Fibroblast of mammary gland (primary cell): ENCODE measurements at regions not wholly inside any gene's neighbourhood (a gene's known extent, or its start where the extent isn't known, plus 50 kb on each side); places are given as distances from the start of the nearest gene placed in this dataset.

ENCODE experiments used
- DNase-seq: peaks from one replicate; pipeline ENCODE4 v3.0.0-alpha.2; 2010; ENCODE audit warnings: low read depth
- H3K4me3 ChIP-seq: 2 replicates; pipeline ENCODE4 v1.5.1; 2011; ENCODE audit warnings: low read depth, mild to moderate bottlenecking, low read length, moderate library complexity; ENCODE audit not compliant: control insufficient read depth
- TF ChIP-seq, protein P1 (sequence below): conservative IDR thresholded peaks from 2 replicates; pipeline ENCODE4 v1.5.1; 2011; ENCODE audit warnings: low read depth, low read length, inconsistent platforms; ENCODE audit not compliant: control insufficient read depth, insufficient read depth

DNA sequence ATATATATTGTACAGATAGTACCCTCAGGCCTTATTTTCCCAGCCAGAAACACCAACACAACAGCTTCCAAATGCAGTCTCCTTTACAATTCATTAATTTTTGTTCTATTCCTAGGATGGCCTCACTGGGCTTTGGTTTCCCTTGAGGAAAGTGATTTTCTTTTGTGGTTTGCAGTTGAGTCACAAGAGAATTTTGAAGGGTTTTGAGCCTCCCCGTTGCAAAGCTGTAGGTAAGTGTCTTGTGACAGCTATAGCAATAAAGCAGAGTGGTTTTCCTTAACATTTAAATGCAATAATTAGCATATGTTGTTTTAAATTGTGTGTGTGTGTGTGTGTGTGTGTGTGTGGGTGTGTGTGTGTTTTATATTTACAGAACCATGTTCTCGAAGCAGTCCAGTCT, 54.1 kb upstream of the WDR17 start:
- H3K4me3 ChIP-seq, result no peak overlapping the region
- TF ChIP-seq, protein P1, sequence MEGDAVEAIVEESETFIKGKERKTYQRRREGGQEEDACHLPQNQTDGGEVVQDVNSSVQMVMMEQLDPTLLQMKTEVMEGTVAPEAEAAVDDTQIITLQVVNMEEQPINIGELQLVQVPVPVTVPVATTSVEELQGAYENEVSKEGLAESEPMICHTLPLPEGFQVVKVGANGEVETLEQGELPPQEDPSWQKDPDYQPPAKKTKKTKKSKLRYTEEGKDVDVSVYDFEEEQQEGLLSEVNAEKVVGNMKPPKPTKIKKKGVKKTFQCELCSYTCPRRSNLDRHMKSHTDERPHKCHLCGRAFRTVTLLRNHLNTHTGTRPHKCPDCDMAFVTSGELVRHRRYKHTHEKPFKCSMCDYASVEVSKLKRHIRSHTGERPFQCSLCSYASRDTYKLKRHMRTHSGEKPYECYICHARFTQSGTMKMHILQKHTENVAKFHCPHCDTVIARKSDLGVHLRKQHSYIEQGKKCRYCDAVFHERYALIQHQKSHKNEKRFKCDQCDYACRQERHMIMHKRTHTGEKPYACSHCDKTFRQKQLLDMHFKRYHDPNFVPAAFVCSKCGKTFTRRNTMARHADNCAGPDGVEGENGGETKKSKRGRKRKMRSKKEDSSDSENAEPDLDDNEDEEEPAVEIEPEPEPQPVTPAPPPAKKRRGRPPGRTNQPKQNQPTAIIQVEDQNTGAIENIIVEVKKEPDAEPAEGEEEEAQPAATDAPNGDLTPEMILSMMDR, result no peak
- DNase-seq, result no peak

DNA sequence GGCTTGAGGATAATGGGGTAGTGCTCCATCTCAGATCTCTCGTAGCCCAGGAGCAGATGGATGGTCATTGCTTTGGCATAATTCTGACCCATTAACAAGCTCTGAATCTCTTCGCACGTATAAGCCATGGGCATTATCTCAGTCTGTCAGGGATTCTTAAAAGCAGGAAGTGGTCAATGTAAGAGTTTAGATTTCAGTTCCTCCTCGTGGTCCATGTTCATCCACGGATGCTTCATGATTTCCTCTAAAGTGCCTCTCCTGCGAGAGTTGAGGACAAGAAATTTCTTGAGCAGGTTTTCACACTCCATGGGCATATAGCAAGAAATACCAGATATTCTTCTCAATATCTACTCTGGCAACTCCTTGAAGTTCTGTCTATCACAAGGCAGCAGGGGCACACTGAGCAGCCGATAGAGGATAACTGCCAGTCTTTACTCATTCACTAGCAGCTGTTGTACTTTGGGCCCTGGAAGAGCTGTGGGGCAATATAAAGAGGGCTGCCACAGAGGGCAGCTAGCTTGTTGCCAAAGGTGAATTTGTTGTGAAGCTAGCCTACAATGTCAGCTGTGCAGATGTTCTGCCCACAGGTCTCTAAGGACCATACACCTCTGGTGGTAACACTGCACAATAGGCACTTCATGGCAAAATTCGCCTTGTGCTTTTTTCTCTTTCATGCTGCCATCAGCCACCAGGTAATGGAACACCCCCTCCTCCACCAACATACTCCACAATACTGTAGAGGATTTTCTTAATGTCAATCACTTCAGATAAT, 52.0 kb upstream of the WDR17 start:
- TF ChIP-seq, protein P1, result no peak
- no peak overlapping the region for H3K4me3 ChIP-seq
- no peak for DNase-seq

DNA sequence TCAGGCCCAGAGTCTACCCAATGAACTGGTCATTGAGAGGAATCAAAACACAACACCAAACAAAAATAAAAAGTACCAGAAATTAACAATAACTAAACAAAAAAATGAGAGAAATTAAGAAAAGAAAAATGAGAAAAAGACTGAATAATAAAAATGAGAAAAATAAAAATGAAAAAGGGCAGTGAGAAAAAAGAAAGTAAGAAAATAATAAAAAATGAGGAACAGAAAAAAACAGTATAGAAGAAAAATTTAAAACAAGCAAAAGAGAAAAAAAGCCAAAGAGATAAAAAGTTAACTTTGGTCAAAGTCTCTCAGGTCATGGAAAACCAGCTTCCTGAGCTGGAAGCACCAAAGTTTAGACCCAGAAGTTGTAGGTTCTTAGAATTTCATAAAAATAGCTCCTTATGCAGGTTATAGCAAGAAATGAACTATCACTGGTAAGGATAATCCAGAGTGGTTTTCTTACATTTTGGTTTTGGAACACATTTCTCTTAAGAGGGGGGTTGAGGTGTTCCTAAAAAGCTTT, 51.0 kb upstream of the WDR17 start:
- DNase-seq, result no peak
- TF ChIP-seq, protein P1, result no peak

More for the DNA sequence above, 51.0 kb upstream of the WDR17 start:
- H3K4me3 ChIP-seq, result no peak overlapping the region
